Neuronal stem cell (in vitro differentiated cells): ENCODE measurements at regions not wholly inside any gene's neighbourhood (a gene's known extent, or its start where the extent isn't known, plus 50 kb on each side); places are given as distances from the start of the nearest gene placed in this dataset.

Experiments
- DNase-seq: peaks from one replicate; pipeline ENCODE4 v3.0.0-alpha.2; 2013; ENCODE audit warnings: low spot score
- H2AFZ ChIP-seq: one replicate; pipeline ENCODE4 v1.6.1; 2013; ENCODE audit warnings: mild to moderate bottlenecking, low read length, inconsistent platforms
- H2AK5ac ChIP-seq: 2 replicates; pipeline ENCODE4 v1.6.1; 2013; ENCODE audit warnings: low read depth, mild to moderate bottlenecking, inconsistent platforms, low read length, moderate library complexity, mixed read lengths
- H2BK120ac ChIP-seq: 2 replicates; pipeline ENCODE4 v1.6.1; 2013; ENCODE audit warnings: low read depth, mild to moderate bottlenecking, inconsistent platforms, low read length, moderate library complexity, mixed read lengths
- H2BK12ac ChIP-seq: one replicate; pipeline ENCODE4 v1.6.1; 2013; ENCODE audit warnings: low read length, inconsistent platforms
- H2BK15ac ChIP-seq: 2 replicates; pipeline ENCODE4 v1.6.1; 2013; ENCODE audit warnings: mild to moderate bottlenecking, low read length, inconsistent platforms, mixed read lengths
- H2BK5ac ChIP-seq: one replicate; pipeline ENCODE4 v1.6.1; 2013; ENCODE audit warnings: inconsistent platforms, mild to moderate bottlenecking, low read length, moderate library complexity
- H3K14ac ChIP-seq: one replicate; pipeline ENCODE4 v1.6.1; 2013; ENCODE audit warnings: low read length, inconsistent platforms
- H3K18ac ChIP-seq: 2 replicates; pipeline ENCODE4 v1.6.1; 2013; ENCODE audit warnings: low read length, inconsistent platforms
- H3K23ac ChIP-seq: 2 replicates; pipeline ENCODE4 v1.6.1; 2013; ENCODE audit warnings: low read depth, mild to moderate bottlenecking, mixed read lengths, low read length, inconsistent platforms; ENCODE audit not compliant: poor library complexity
- H3K27ac ChIP-seq: replicated peaks from 3 replicates; pipeline ENCODE4 v1.5.1; 2013; ENCODE audit warnings: low read length, inconsistent platforms
- H3K27me3 ChIP-seq, 3 experiments: 2 replicates each; pipeline ENCODE4 v1.6.1; 2013; ENCODE audit warnings: low read length in 3 of 3, mild to moderate bottlenecking in 2 of 3, inconsistent platforms in 1 of 3, low read depth in 1 of 3, mixed read lengths in 1 of 3, moderate library complexity in 1 of 3; ENCODE audit not compliant: control insufficient read depth in 3 of 3, insufficient read depth in 3 of 3
- H3K36me3 ChIP-seq, 2 donors: replicated peaks in 1 of 2; 2 replicates each; pipeline ENCODE4 v1.6.1; 2013; ENCODE audit warnings: low read length in 2 of 2; ENCODE audit not compliant: control insufficient read depth in 2 of 2, insufficient read depth in 2 of 2
- H3K4ac ChIP-seq: 2 replicates; pipeline ENCODE4 v1.6.1; 2013; ENCODE audit warnings: inconsistent platforms, mild to moderate bottlenecking, low read length, moderate library complexity
- H3K4me1 ChIP-seq, 2 donors: 1 replicate in 1 of 2; 2 replicates in 1 of 2; pipeline ENCODE4 v1.6.1; 2013; ENCODE audit warnings: low read length in 2 of 2, low read depth in 1 of 2; ENCODE audit not compliant: control insufficient read depth in 2 of 2, insufficient read depth in 1 of 2
- H3K4me2 ChIP-seq: one replicate; pipeline ENCODE4 v1.6.1; 2013; ENCODE audit warnings: mild to moderate bottlenecking, low read length, inconsistent platforms; ENCODE audit not compliant: insufficient read depth, poor library complexity, severe bottlenecking
- H3K4me3 ChIP-seq, 2 donors: 2 replicates each; pipeline ENCODE4 v1.5.1; 2013; ENCODE audit warnings: low read length in 2 of 2, mild to moderate bottlenecking in 2 of 2, inconsistent platforms in 1 of 2, moderate library complexity in 1 of 2
- H3K79me1 ChIP-seq: one replicate; pipeline ENCODE4 v1.6.1; 2013; ENCODE audit warnings: low read depth, mild to moderate bottlenecking, inconsistent platforms, low read length, moderate library complexity
- H3K9ac ChIP-seq: one replicate; pipeline ENCODE4 v1.6.1; 2013; ENCODE audit warnings: mild to moderate bottlenecking, low read depth, low read length, inconsistent platforms; ENCODE audit not compliant: poor library complexity
- H3K9me3 ChIP-seq, 2 donors: replicated peaks in 1 of 2; 2 replicates each; pipeline versions ENCODE3 to v1.6.1; 2013; ENCODE audit warnings: low read length in 2 of 2, mild to moderate bottlenecking in 2 of 2, inconsistent platforms in 1 of 2, low read depth in 1 of 2, mixed read lengths in 1 of 2, moderate library complexity in 1 of 2; ENCODE audit not compliant: control insufficient read depth in 2 of 2, insufficient read depth in 1 of 2
- H4K8ac ChIP-seq: one replicate; pipeline ENCODE4 v1.6.1; 2013; ENCODE audit warnings: low read depth, mild to moderate bottlenecking, inconsistent platforms, low read length, moderate library complexity
- H4K91ac ChIP-seq: one replicate; pipeline ENCODE4 v1.6.1; 2013; ENCODE audit warnings: low read length, low read depth, mild to moderate bottlenecking, inconsistent platforms; ENCODE audit not compliant: poor library complexity
- WGBS, 2 donors: extraction: QIAGEN DNeasy Blood & Tissue Kit; methylation state at CpG; one replicate each; pipeline ENCODE4 v1.1.7; 2013; ENCODE audit warnings: missing lambda C conversion rate in 2 of 2, mixed read lengths in 1 of 2; ENCODE audit not compliant: insufficient read length in 2 of 2, insufficient replicate concordance in 1 of 2; ENCODE audit errors: extremely low coverage in 2 of 2; 5-methylcytosine and 5-hydroxymethylcytosine counted together

GRCh38 chr10:33813415-33813814, 478.9 kb upstream of the NRP1 start:
- Histone ChIP-seq H3K23ac (no peak overlapping the region), H3K9me3 (peaks cover 0 to 4% of the 10 kb centered on the region in 2 donors), H3K79me1 (no peaks in the 10 kb centered on the region), H4K8ac (no peak overlapping the region), H2BK12ac (no peak overlapping the region), H2BK15ac (no peak overlapping the region), H3K4me3 (no peak overlapping the region), H3K4ac (no peak overlapping the region), H3K18ac (no peak overlapping the region), H3K27ac (no peak overlapping the region), H3K4me1 (peaks cover 2% of the 10 kb centered on the region in 2 donors), H2AFZ (no peak overlapping the region), H3K36me3 (no peaks in the 10 kb centered on the region), H3K4me2 (no peak overlapping the region), H2AK5ac (no peak overlapping the region), H3K27me3 (no peaks in the 10 kb centered on the region), H2BK5ac (no peak overlapping the region), H3K14ac (no peak overlapping the region), H2BK120ac (no peak overlapping the region), H4K91ac (no peak overlapping the region), H3K9ac (no peak overlapping the region)
- no peak for DNase-seq
- no CpG with 5 or more reads among the region's 2 CpGs for WGBS, 2 donors

DNA sequence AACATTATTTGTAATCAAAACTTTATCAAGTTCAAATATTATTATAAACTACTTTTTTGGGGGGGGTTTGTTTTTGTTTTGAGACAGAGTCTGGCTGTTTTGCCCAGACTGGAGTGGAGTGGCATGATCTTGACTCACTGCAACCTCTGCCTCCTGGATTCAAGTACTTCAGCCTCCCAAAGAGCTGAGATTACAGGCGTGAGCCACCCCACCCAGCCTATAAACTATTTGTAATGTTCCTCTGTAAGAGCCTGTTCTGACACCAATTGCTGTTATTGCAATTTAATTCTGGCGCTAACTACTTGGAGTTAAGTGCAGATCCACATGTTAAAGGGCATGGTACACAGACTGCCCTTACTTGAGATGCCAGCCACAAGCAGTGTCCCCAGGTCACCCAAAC, 478.1 kb upstream of the NRP1 start:
- no peak for DNase-seq
- Histone ChIP-seq H3K27me3 (no peaks in the 10 kb centered on the region), H2AK5ac (no peak overlapping the region), H3K14ac (no peak overlapping the region), H3K4ac (no peak overlapping the region), H3K9ac (no peak overlapping the region), H4K8ac (no peak overlapping the region), H2BK120ac (no peak overlapping the region), H2BK5ac (no peak overlapping the region), H3K36me3 (no peaks in the 10 kb centered on the region), H3K4me1 (peaks cover 7 to 9% of the 10 kb centered on the region in 2 donors), H3K27ac (no peak overlapping the region), H3K23ac (no peak overlapping the region), H3K4me2 (no peak overlapping the region), H2BK12ac (no peak overlapping the region), H3K18ac (no peak overlapping the region), H3K9me3 (peaks cover 0 to 4% of the 10 kb centered on the region in 2 donors), H2BK15ac (no peak overlapping the region), H3K79me1 (no peaks in the 10 kb centered on the region), H3K4me3 (no peak overlapping the region), H2AFZ (no peak overlapping the region), H4K91ac (no peak overlapping the region)
- no CpG with 5 or more reads among the region's 2 CpGs for WGBS, 2 donors

GRCh38 chr10:33810986-33811385, 476.5 kb upstream of the NRP1 start:
- H3K14ac ChIP-seq: no peak overlapping the region

GRCh38 chr10:33809732-33810131, 475.3 kb upstream of the NRP1 start:
- Histone ChIP-seq H3K27ac (no peak overlapping the region), H2AFZ (no peak overlapping the region), H3K9me3 (peaks cover 0 to 4% of the 10 kb centered on the region in 2 donors), H3K4me1 (peaks cover 9 to 16% of the 10 kb centered on the region in 2 donors), H2BK15ac (no peak overlapping the region), H3K79me1 (no peaks in the 10 kb centered on the region), H2BK12ac (no peak overlapping the region), H3K14ac (no peak overlapping the region), H3K9ac (no peak overlapping the region), H3K4me2 (no peak overlapping the region), H2AK5ac (no peak overlapping the region), H3K36me3 (no peaks in the 10 kb centered on the region), H3K23ac (no peak overlapping the region), H4K8ac (no peak overlapping the region), H2BK5ac (no peak overlapping the region), H4K91ac (no peak overlapping the region), H3K18ac (no peak overlapping the region), H2BK120ac (no peak overlapping the region), H3K4ac (no peak overlapping the region), H3K27me3 (no peaks in the 10 kb centered on the region), H3K4me3 (no peak overlapping the region)
- DNase-seq: no peak
- no CpG with 5 or more reads among the region's 3 CpGs for WGBS, 2 donors

More at GRCh38 chr10:33810986-33811385, 476.5 kb upstream of the NRP1 start:
- Histone ChIP-seq H2AK5ac (no peak overlapping the region), H3K9ac (no peak overlapping the region), H2BK12ac (no peak overlapping the region), H3K23ac (no peak overlapping the region), H3K36me3 (no peaks in the 10 kb centered on the region), H3K79me1 (no peaks in the 10 kb centered on the region), H2BK15ac (no peak overlapping the region), H4K91ac (no peak overlapping the region), H3K4me3 (no peak overlapping the region), H3K9me3 (peaks cover 0 to 4% of the 10 kb centered on the region in 2 donors), H3K4me1 (peaks cover 9 to 16% of the 10 kb centered on the region in 2 donors), H3K27ac (no peak overlapping the region), H2BK5ac (no peak overlapping the region), H4K8ac (no peak overlapping the region), H3K18ac (no peak overlapping the region), H2AFZ (no peak overlapping the region), H3K4ac (no peak overlapping the region), H2BK120ac (no peak overlapping the region), H3K27me3 (no peaks in the 10 kb centered on the region), H3K4me2 (no peak overlapping the region)
- no CpG with 5 or more reads among the region's 3 CpGs for WGBS, 2 donors
- DNase-seq: no peak
